ENCODE measurements at regions not wholly inside any gene's neighbourhood (a gene's known extent, or its start where the extent isn't known, plus 50 kb on each side); places are given as distances from the start of the nearest gene placed in this dataset.

DNA sequence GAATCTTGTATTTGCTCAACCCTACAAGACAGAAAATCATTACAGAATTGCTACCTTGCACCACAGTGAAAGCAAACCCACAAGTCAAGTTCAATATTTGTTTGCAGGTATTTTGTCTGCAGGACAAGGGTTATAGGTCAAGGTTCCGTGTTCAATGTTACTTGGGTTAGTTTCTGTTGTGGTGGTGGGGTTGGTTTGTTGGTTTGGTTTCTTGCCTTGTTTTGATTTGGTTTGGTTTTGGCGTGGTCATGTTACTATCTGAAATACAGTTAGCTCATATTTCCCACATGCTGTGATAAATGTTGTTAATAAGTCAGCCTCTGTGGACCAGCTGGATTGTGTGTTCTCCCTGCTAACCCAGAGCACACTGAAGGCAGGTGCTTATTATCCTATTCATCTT, 75.6 kb upstream of the INSIG1 start:
- BruUV-seq (replicated peaks), result no TSS peak
- no peak for DNase-seq (ENCODE audit: low read depth, low spot score)
- H3K9ac ChIP-seq (ENCODE audit: low read length), result no peak overlapping the region
- no peaks in the 10 kb centered on the region for H3K79me2 ChIP-seq (ENCODE audit: insufficient read depth, low read length)
- ATAC-seq, result no peak
- H4K20me1 ChIP-seq (ENCODE audit: insufficient read depth), result no peaks in the 10 kb centered on the region
- no peak overlapping the region for H3K27ac ChIP-seq (ENCODE audit: low read depth, low read length)
- RAD21 ChIA-PET (ENCODE audit: low non-redundant PET in 1 of 2, low total read pairs in 2 of 2, uncharacterized antibody in 2 of 2, unreplicated experiment in 2 of 2), result no interaction called here
- H3K4me2 ChIP-seq (ENCODE audit: low read length), result no peak overlapping the region
- no peaks in the 10 kb centered on the region for H3K36me3 ChIP-seq (ENCODE audit: control insufficient read depth in 1 of 2, insufficient read depth in 2 of 2, low read length in 2 of 2)
- TF ChIP-seq, protein P1, sequence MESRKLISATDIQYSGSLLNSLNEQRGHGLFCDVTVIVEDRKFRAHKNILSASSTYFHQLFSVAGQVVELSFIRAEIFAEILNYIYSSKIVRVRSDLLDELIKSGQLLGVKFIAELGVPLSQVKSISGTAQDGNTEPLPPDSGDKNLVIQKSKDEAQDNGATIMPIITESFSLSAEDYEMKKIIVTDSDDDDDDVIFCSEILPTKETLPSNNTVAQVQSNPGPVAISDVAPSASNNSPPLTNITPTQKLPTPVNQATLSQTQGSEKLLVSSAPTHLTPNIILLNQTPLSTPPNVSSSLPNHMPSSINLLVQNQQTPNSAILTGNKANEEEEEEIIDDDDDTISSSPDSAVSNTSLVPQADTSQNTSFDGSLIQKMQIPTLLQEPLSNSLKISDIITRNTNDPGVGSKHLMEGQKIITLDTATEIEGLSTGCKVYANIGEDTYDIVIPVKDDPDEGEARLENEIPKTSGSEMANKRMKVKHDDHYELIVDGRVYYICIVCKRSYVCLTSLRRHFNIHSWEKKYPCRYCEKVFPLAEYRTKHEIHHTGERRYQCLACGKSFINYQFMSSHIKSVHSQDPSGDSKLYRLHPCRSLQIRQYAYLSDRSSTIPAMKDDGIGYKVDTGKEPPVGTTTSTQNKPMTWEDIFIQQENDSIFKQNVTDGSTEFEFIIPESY (IDR thresholded peaks at IDR 0.05; ENCODE audit: extremely low read depth, insufficient replicate concordance, low read length), result no peak
- TF ChIP-seq SP1 (IDR thresholded peaks at IDR 0.05; ENCODE audit: low read depth), result no peak
- TF ChIP-seq ELF1 (IDR thresholded peaks at IDR 0.05; ENCODE audit: borderline replicate concordance, low read depth), result no peak
- TF ChIP-seq TCF7L2 (IDR thresholded peaks at IDR 0.05; ENCODE audit: borderline replicate concordance, extremely low read depth, insufficient read depth, insufficient read length), result no peak
- no peak overlapping the region for H2AFZ ChIP-seq (ENCODE audit: low read depth, low read length, poor library complexity, severe bottlenecking)
- POLR2A ChIA-PET, result no interaction called here
- H3K27me3 ChIP-seq (ENCODE audit: insufficient read depth, low read length), result no peaks in the 10 kb centered on the region
- H3K4me1 ChIP-seq (ENCODE audit: control insufficient read depth in 1 of 2, insufficient read depth in 2 of 2, low read length in 2 of 2), result peaks cover 0 to 3% of the 10 kb centered on the region in 2 experiments; a peak in 1 of 4 replicates
- intact Hi-C loops (cut with micrococcal nuclease), result no loop called here
- CTCF ChIA-PET, result no interaction called here
- H3K9me2 ChIP-seq (ENCODE audit: insufficient read depth), result no peaks in the 10 kb centered on the region
- H3K9me3 ChIP-seq (ENCODE audit: control insufficient read depth in 1 of 2, insufficient read depth in 1 of 2, low read depth in 1 of 2, low read length in 2 of 2), result no peaks in the 10 kb centered on the region
- H3K4me3 ChIP-seq (replicated peaks in 1 of 2; ENCODE audit: low read depth in 1 of 2, low read length in 2 of 2), result no peak overlapping the region

DNA sequence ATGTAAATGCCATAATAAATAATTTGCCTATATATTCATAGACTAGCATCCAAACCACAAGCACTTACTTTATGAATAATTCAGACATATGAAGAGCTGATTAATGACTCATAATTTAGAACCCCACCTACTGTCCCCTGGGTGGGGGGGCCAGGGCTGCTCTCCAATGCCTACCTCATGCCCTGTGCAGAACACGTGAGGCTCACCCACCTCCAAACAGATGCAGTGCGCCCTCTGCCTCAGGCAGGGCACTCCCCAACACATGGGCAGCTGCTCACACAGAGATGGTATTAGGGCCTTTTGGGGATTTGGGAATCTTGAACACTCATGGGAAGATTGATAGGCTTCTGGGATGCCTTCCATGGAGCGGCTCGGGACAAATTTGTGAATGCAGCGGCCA, 75.1 kb upstream of the INSIG1 start:
- Histone ChIP-seq H2AFZ (ENCODE audit: low read depth, low read length, poor library complexity, severe bottlenecking) (no peak overlapping the region), H3K4me2 (ENCODE audit: low read length) (no peak overlapping the region), H3K36me3 (ENCODE audit: control insufficient read depth in 1 of 2, insufficient read depth in 2 of 2, low read length in 2 of 2) (no peaks in the 10 kb centered on the region), H3K9me2 (ENCODE audit: insufficient read depth) (no peaks in the 10 kb centered on the region), H3K4me3 (replicated peaks in 1 of 2; ENCODE audit: low read depth in 1 of 2, low read length in 2 of 2) (no peak overlapping the region), H3K27ac (ENCODE audit: low read depth, low read length) (no peak overlapping the region), H3K4me1 (ENCODE audit: control insufficient read depth in 1 of 2, insufficient read depth in 2 of 2, low read length in 2 of 2) (peaks cover 0 to 3% of the 10 kb centered on the region in 2 experiments; a peak in 1 of 4 replicates), H4K20me1 (ENCODE audit: insufficient read depth) (no peaks in the 10 kb centered on the region), H3K9me3 (ENCODE audit: control insufficient read depth in 1 of 2, insufficient read depth in 1 of 2, low read depth in 1 of 2, low read length in 2 of 2) (no peaks in the 10 kb centered on the region), H3K27me3 (ENCODE audit: insufficient read depth, low read length) (no peaks in the 10 kb centered on the region), H3K9ac (ENCODE audit: low read length) (no peak overlapping the region), H3K79me2 (ENCODE audit: insufficient read depth, low read length) (no peaks in the 10 kb centered on the region)
- no TSS peak for BruUV-seq (replicated peaks)
- intact Hi-C loops (cut with micrococcal nuclease), result no loop called here
- RAD21 ChIA-PET (ENCODE audit: low non-redundant PET in 1 of 2, low total read pairs in 2 of 2, uncharacterized antibody in 2 of 2, unreplicated experiment in 2 of 2), result no interaction called here
- CTCF ChIA-PET, result no interaction called here
- POLR2A ChIA-PET, result no interaction called here
- ATAC-seq, result no peak
- no peak for DNase-seq (ENCODE audit: low read depth, low spot score)
- TF ChIP-seq CBX3 (IDR thresholded peaks at IDR 0.05; ENCODE audit: low read depth) (no peak), ZNF274 (IDR thresholded peaks at IDR 0.05; ENCODE audit: low read depth, low read length) (no peak), TCF7L2 (IDR thresholded peaks at IDR 0.05; ENCODE audit: borderline replicate concordance, extremely low read depth, insufficient read depth, insufficient read length) (no peak), POLR2AphosphoS5 (IDR thresholded peaks at IDR 0.05; ENCODE audit: low read depth, low read length) (no peak), SP1 (IDR thresholded peaks at IDR 0.05; ENCODE audit: low read depth) (no peak), RAD21 (IDR thresholded peaks at IDR 0.05; ENCODE audit: low read depth) (no peak), FOSL1 (IDR thresholded peaks at IDR 0.05; ENCODE audit: low read depth) (no peak), ZFX (IDR thresholded peaks at IDR 0.05) (no peak), YY1 (IDR thresholded peaks at IDR 0.05; ENCODE audit: extremely low read depth, insufficient replicate concordance, low read depth, low read length) (no peak)
- TF ChIP-seq, protein P2, sequence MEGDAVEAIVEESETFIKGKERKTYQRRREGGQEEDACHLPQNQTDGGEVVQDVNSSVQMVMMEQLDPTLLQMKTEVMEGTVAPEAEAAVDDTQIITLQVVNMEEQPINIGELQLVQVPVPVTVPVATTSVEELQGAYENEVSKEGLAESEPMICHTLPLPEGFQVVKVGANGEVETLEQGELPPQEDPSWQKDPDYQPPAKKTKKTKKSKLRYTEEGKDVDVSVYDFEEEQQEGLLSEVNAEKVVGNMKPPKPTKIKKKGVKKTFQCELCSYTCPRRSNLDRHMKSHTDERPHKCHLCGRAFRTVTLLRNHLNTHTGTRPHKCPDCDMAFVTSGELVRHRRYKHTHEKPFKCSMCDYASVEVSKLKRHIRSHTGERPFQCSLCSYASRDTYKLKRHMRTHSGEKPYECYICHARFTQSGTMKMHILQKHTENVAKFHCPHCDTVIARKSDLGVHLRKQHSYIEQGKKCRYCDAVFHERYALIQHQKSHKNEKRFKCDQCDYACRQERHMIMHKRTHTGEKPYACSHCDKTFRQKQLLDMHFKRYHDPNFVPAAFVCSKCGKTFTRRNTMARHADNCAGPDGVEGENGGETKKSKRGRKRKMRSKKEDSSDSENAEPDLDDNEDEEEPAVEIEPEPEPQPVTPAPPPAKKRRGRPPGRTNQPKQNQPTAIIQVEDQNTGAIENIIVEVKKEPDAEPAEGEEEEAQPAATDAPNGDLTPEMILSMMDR (IDR thresholded peaks at IDR 0.05 in 2 of 3, conservative IDR thresholded peaks at IDR 0.05 in 1 of 3; ENCODE audit: borderline replicate concordance in 1 of 3, insufficient read depth in 1 of 3, low read depth in 2 of 3, low read length in 2 of 3), result no peak
- TF ChIP-seq, protein P3, sequence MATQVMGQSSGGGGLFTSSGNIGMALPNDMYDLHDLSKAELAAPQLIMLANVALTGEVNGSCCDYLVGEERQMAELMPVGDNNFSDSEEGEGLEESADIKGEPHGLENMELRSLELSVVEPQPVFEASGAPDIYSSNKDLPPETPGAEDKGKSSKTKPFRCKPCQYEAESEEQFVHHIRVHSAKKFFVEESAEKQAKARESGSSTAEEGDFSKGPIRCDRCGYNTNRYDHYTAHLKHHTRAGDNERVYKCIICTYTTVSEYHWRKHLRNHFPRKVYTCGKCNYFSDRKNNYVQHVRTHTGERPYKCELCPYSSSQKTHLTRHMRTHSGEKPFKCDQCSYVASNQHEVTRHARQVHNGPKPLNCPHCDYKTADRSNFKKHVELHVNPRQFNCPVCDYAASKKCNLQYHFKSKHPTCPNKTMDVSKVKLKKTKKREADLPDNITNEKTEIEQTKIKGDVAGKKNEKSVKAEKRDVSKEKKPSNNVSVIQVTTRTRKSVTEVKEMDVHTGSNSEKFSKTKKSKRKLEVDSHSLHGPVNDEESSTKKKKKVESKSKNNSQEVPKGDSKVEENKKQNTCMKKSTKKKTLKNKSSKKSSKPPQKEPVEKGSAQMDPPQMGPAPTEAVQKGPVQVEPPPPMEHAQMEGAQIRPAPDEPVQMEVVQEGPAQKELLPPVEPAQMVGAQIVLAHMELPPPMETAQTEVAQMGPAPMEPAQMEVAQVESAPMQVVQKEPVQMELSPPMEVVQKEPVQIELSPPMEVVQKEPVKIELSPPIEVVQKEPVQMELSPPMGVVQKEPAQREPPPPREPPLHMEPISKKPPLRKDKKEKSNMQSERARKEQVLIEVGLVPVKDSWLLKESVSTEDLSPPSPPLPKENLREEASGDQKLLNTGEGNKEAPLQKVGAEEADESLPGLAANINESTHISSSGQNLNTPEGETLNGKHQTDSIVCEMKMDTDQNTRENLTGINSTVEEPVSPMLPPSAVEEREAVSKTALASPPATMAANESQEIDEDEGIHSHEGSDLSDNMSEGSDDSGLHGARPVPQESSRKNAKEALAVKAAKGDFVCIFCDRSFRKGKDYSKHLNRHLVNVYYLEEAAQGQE (IDR thresholded peaks at IDR 0.05; ENCODE audit: low read depth), result no peak
